Urothelium cell line (cell line): ENCODE measurements at regions not wholly inside any gene's neighbourhood (a gene's known extent, or its start where the extent isn't known, plus 50 kb on each side); places are given as distances from the start of the nearest gene placed in this dataset.

ENCODE experiments used
- DNase-seq: peaks from one replicate; pipeline ENCODE4 v3.0.0; 2011; ENCODE audit warnings: low spot score, mixed read lengths
- FAIRE-seq: peaks from 2 replicates; lab custom pipeline; 2011; peaks lifted over from hg19 to GRCh38; lab: Jason Lieb, UNC

GRCh38 chr6:48318670-48319069 is 207.7 kb upstream of the PTCHD4 start:
- DNase-seq, result peak; percentile 9
- no peak for FAIRE-seq

GRCh38 chr6:48315915-48316314 is 204.9 kb upstream of the PTCHD4 start:
- DNase-seq (no peak), FAIRE-seq (no peak)

- DNase-seq (no peak), FAIRE-seq (no peak)
Measured at GRCh38 chr6:48315051-48315719, 204.2 kb upstream of the PTCHD4 start.

GRCh38 chr6:48311301-48311700 is 200.3 kb upstream of the PTCHD4 start:
- DNase-seq (no peak), FAIRE-seq (no peak)

- FAIRE-seq (no peak), DNase-seq (no peak)
Measured at GRCh38 chr6:48307573-48307972, 196.6 kb upstream of the PTCHD4 start.

- FAIRE-seq, result no peak
Measured at GRCh38 chr6:48290595-48290994, 179.6 kb upstream of the PTCHD4 start.

GRCh38 chr6:48289841-48290240 is 178.8 kb upstream of the PTCHD4 start:
- no peak for FAIRE-seq

More at GRCh38 chr6:48290595-48290994, 179.6 kb upstream of the PTCHD4 start:
- no peak for DNase-seq

GRCh38 chr6:48281217-48281616 is 170.2 kb upstream of the PTCHD4 start:
- no peak for DNase-seq
- FAIRE-seq, result no peak

More at GRCh38 chr6:48289841-48290240, 178.8 kb upstream of the PTCHD4 start:
- no peak for DNase-seq

GRCh38 chr6:48280035-48280620 is 169.1 kb upstream of the PTCHD4 start:
- no peak for DNase-seq
- FAIRE-seq, result no peak

GRCh38 chr6:48278261-48278660 is 167.3 kb upstream of the PTCHD4 start:
- DNase-seq, result no peak

GRCh38 chr6:48272518-48272917 is 161.5 kb upstream of the PTCHD4 start:
- FAIRE-seq (no peak), DNase-seq (no peak)

More at GRCh38 chr6:48278261-48278660, 167.3 kb upstream of the PTCHD4 start:
- no peak for FAIRE-seq

GRCh38 chr6:48255094-48255493 is 144.1 kb upstream of the PTCHD4 start:
- no peak for DNase-seq
- FAIRE-seq, result no peak

GRCh38 chr6:48249071-48249470 is 138.1 kb upstream of the PTCHD4 start:
- no peak for FAIRE-seq

GRCh38 chr6:48243071-48243470 is 132.1 kb upstream of the PTCHD4 start:
- FAIRE-seq (no peak), DNase-seq (no peak)

More at GRCh38 chr6:48249071-48249470, 138.1 kb upstream of the PTCHD4 start:
- DNase-seq, result no peak

GRCh38 chr6:48240287-48240686 is 129.3 kb upstream of the PTCHD4 start:
- DNase-seq (no peak), FAIRE-seq (no peak)

GRCh38 chr6:48236375-48236774 is 125.4 kb upstream of the PTCHD4 start:
- DNase-seq, result no peak
- FAIRE-seq, result no peak

- FAIRE-seq, result no peak
Measured at GRCh38 chr6:48233063-48233462, 122.1 kb upstream of the PTCHD4 start.

GRCh38 chr6:48229841-48230240 is 118.8 kb upstream of the PTCHD4 start:
- FAIRE-seq (no peak), DNase-seq (no peak)

More at GRCh38 chr6:48233063-48233462, 122.1 kb upstream of the PTCHD4 start:
- no peak for DNase-seq

- FAIRE-seq (no peak), DNase-seq (no peak)
Measured at GRCh38 chr6:48222241-48222640, 111.2 kb upstream of the PTCHD4 start.

- FAIRE-seq (no peak), DNase-seq (no peak)
Measured at GRCh38 chr6:48213076-48213788, 102.2 kb upstream of the PTCHD4 start.

- no peak for FAIRE-seq
- DNase-seq, result no peak
Measured at GRCh38 chr6:48212501-48212900, 101.5 kb upstream of the PTCHD4 start.

GRCh38 chr6:48206091-48206490 is 95.1 kb upstream of the PTCHD4 start:
- DNase-seq, result no peak
- FAIRE-seq, result no peak
